ENCODE measurements at regions not wholly inside any gene's neighbourhood (a gene's known extent, or its start where the extent isn't known, plus 50 kb on each side); places are given as distances from the start of the nearest gene placed in this dataset.

- no peak for ATAC-seq
- H3K4me3 Mint-ChIP-seq = no peak overlapping the region
- no peaks in the 10 kb centered on the region for H3K4me1 Mint-ChIP-seq
- H3K9me3 Mint-ChIP-seq = no peaks in the 10 kb centered on the region
- H3K36me3 Mint-ChIP-seq (ENCODE audit: low read depth) = no peaks in the 10 kb centered on the region
- no peaks in the 10 kb centered on the region for H3K27me3 Mint-ChIP-seq
- no peak overlapping the region for H3K27ac Mint-ChIP-seq
- DNase-seq = no peak
These were observed 81.3 kb downstream of the VEGFA start for GRCh38 chr6:43851204-43851865.

- H3K9me3 Mint-ChIP-seq = no peaks in the 10 kb centered on the region
- no peak for DNase-seq
- no peak overlapping the region for H3K4me3 Mint-ChIP-seq
- H3K27ac Mint-ChIP-seq = no peak overlapping the region
- no peaks in the 10 kb centered on the region for H3K36me3 Mint-ChIP-seq (ENCODE audit: low read depth)
- H3K4me1 Mint-ChIP-seq = no peaks in the 10 kb centered on the region
- H3K27me3 Mint-ChIP-seq = no peaks in the 10 kb centered on the region
- ATAC-seq = no peak
These were observed 80.5 kb downstream of the VEGFA start for GRCh38 chr6:43850314-43851203.

GRCh38 chr6:43849844-43850243 is 79.8 kb downstream of the VEGFA start:
- Mint-ChIP-seq H3K4me1 (no peaks in the 10 kb centered on the region), H3K27ac (no peak overlapping the region), H3K27me3 (no peaks in the 10 kb centered on the region), H3K9me3 (no peaks in the 10 kb centered on the region), H3K4me3 (no peak overlapping the region), H3K36me3 (ENCODE audit: low read depth) (no peaks in the 10 kb centered on the region)
- DNase-seq (no peak), ATAC-seq (no peak)

GRCh38 chr6:43848671-43849391 is 78.8 kb downstream of the VEGFA start:
- no peak overlapping the region for H3K27ac Mint-ChIP-seq

GRCh38 chr6:43847741-43848630 is 78.0 kb downstream of the VEGFA start:
- Mint-ChIP-seq H3K4me3 (no peak overlapping the region), H3K27me3 (no peaks in the 10 kb centered on the region), H3K27ac (no peak overlapping the region), H3K36me3 (ENCODE audit: low read depth) (no peaks in the 10 kb centered on the region), H3K9me3 (no peaks in the 10 kb centered on the region), H3K4me1 (no peaks in the 10 kb centered on the region)
- DNase-seq (no peak), ATAC-seq (no peak)

More at GRCh38 chr6:43848671-43849391, 78.8 kb downstream of the VEGFA start:
- Mint-ChIP-seq H3K4me3 (no peak overlapping the region), H3K27me3 (no peaks in the 10 kb centered on the region), H3K36me3 (ENCODE audit: low read depth) (no peaks in the 10 kb centered on the region), H3K9me3 (no peaks in the 10 kb centered on the region), H3K4me1 (no peaks in the 10 kb centered on the region)
- DNase-seq (no peak), ATAC-seq (no peak)

GRCh38 chr6:43846556-43846955 is 76.5 kb downstream of the VEGFA start:
- Mint-ChIP-seq H3K9me3 (no peaks in the 10 kb centered on the region), H3K4me3 (no peak overlapping the region), H3K27ac (no peak overlapping the region), H3K27me3 (no peaks in the 10 kb centered on the region), H3K4me1 (no peaks in the 10 kb centered on the region), H3K36me3 (ENCODE audit: low read depth) (no peaks in the 10 kb centered on the region)
- ATAC-seq (no peak), DNase-seq (no peak)

- Mint-ChIP-seq H3K4me3 (no peak overlapping the region), H3K36me3 (ENCODE audit: low read depth) (no peaks in the 10 kb centered on the region), H3K9me3 (no peaks in the 10 kb centered on the region), H3K27me3 (no peaks in the 10 kb centered on the region), H3K27ac (no peak overlapping the region), H3K4me1 (no peaks in the 10 kb centered on the region)
- ATAC-seq = no peak
- DNase-seq = no peak
These were observed 75.6 kb downstream of the VEGFA start for GRCh38 chr6:43845646-43846045.

GRCh38 chr6:43843669-43844171 is 73.7 kb downstream of the VEGFA start:
- ATAC-seq (no peak), DNase-seq (no peak)
- Mint-ChIP-seq H3K9me3 (no peaks in the 10 kb centered on the region), H3K27ac (no peak overlapping the region), H3K4me1 (no peaks in the 10 kb centered on the region), H3K27me3 (no peaks in the 10 kb centered on the region), H3K4me3 (no peak overlapping the region), H3K36me3 (ENCODE audit: low read depth) (no peaks in the 10 kb centered on the region)

- Mint-ChIP-seq H3K9me3 (no peaks in the 10 kb centered on the region), H3K4me3 (no peak overlapping the region), H3K4me1 (no peaks in the 10 kb centered on the region), H3K36me3 (ENCODE audit: low read depth) (no peaks in the 10 kb centered on the region), H3K27ac (no peak overlapping the region), H3K27me3 (no peaks in the 10 kb centered on the region)
- no peak for ATAC-seq
- DNase-seq = no peak
These were observed 73.2 kb downstream of the VEGFA start for GRCh38 chr6:43843097-43843645.

- DNase-seq (no peak), ATAC-seq (no peak)
- Mint-ChIP-seq H3K27ac (no peak overlapping the region), H3K27me3 (no peaks in the 10 kb centered on the region), H3K4me1 (no peaks in the 10 kb centered on the region), H3K4me3 (no peak overlapping the region), H3K9me3 (no peaks in the 10 kb centered on the region), H3K36me3 (ENCODE audit: low read depth) (no peaks in the 10 kb centered on the region)
These were observed 72.3 kb downstream of the VEGFA start for GRCh38 chr6:43842231-43842794.

- ATAC-seq (no peak), DNase-seq (no peak)
- H3K4me1 Mint-ChIP-seq = no peaks in the 10 kb centered on the region
- no peak overlapping the region for H3K27ac Mint-ChIP-seq
- no peaks in the 10 kb centered on the region for H3K9me3 Mint-ChIP-seq
- no peaks in the 10 kb centered on the region for H3K27me3 Mint-ChIP-seq
- H3K36me3 Mint-ChIP-seq (ENCODE audit: low read depth) = no peaks in the 10 kb centered on the region
- H3K4me3 Mint-ChIP-seq = no peak overlapping the region
These were observed 70.6 kb downstream of the VEGFA start for GRCh38 chr6:43840490-43841218.

- peak; percentile 7 for DNase-seq
- no peaks in the 10 kb centered on the region for H3K9me3 Mint-ChIP-seq
- no peaks in the 10 kb centered on the region for H3K36me3 Mint-ChIP-seq (ENCODE audit: low read depth)
- no peak overlapping the region for H3K27ac Mint-ChIP-seq
- no peaks in the 10 kb centered on the region for H3K4me1 Mint-ChIP-seq
- no peak overlapping the region for H3K4me3 Mint-ChIP-seq
- ATAC-seq = peak; percentile 31
- H3K27me3 Mint-ChIP-seq = no peaks in the 10 kb centered on the region
These were observed 68.4 kb downstream of the VEGFA start for GRCh38 chr6:43838276-43839036.
